ENCODE measurements at regions not wholly inside any gene's neighbourhood (a gene's known extent, or its start where the extent isn't known, plus 50 kb on each side); places are given as distances from the start of the nearest gene placed in this dataset.

DNA sequence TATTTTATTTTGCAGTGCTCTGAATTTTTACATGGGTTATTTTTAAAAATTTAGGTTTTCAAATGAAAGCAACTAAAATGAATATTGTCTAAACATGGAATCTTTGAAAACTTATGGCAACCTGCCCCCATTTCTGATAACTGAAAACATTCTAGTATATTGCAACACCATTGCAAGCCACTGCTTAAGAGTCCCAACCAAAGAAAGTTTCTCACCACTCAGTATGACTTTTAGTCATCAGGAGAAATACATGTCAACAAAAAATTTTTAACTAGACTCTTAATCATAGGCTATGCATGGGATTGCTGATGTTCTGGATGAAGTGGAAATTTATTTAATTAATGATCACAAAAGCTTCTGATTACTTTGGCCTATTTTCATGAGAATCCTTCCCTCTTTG, 112.1 kb downstream of the TNFSF18 start:
- Histone ChIP-seq H4K20me1 (ENCODE audit: insufficient read depth, low read length) (no peaks in the 10 kb centered on the region), H2BK15ac (ENCODE audit: low read depth, low read length) (no peak overlapping the region; the same call in 2 of the 3 replicates), H3K27me3 (ENCODE audit: control insufficient read depth, insufficient read depth, low read length) (no peaks in the 10 kb centered on the region), H3K56ac (ENCODE audit: extremely low read depth, insufficient read depth, low read length) (0 out of 2 replicates have a peak overlapping the region, but pooled peaks have one; percentile 40), H4K91ac (ENCODE audit: insufficient read depth, low read depth, low read length) (no peak overlapping the region), H3K14ac (replicated peaks; ENCODE audit: low read depth, low read length) (0 out of 2 replicates have a peak overlapping the region, but pooled peaks have one; percentile 17), H2AFZ (replicated peaks; ENCODE audit: low read length, poor library complexity) (no peak overlapping the region), H2BK5ac (ENCODE audit: low read depth, low read length, poor library complexity, severe bottlenecking) (peak overlapping the region; percentile 94), H3K18ac (ENCODE audit: low read depth, low read length) (peak overlapping the region; percentile 45), H3K9me1 (ENCODE audit: insufficient read depth, low read length) (peaks cover 15% of the 10 kb centered on the region), H3K9me3 (ENCODE audit: control insufficient read depth, insufficient read depth, low read length) (no peaks in the 10 kb centered on the region), H3K4ac (ENCODE audit: low read depth, low read length) (peak overlapping the region; percentile 35; the same call in 1 of the 2 replicates), H4K8ac (ENCODE audit: low read depth in 2 of 2, low read length in 2 of 2) (peak overlapping the region; percentile 92 to 97; a peak in 2 of 4 replicates), H3K4me3 (ENCODE audit: insufficient read depth, low read depth, low read length) (no peak overlapping the region), H3K23ac (ENCODE audit: low read depth, low read length) (no peak overlapping the region; the same call in 1 of the 2 replicates), H3K79me1 (ENCODE audit: low read depth in 1 of 2, low read length in 2 of 2) (peaks cover 0 to 25% of the 10 kb centered on the region in 2 experiments; a peak in 2 of 4 replicates), H3K9ac (ENCODE audit: low read depth, low read length) (no peak overlapping the region), H4K5ac (ENCODE audit: low read depth, low read length) (no peak overlapping the region), H2AK9ac (replicated peaks; ENCODE audit: low read depth, low read length, poor library complexity) (no peak overlapping the region), H3K36me3 (ENCODE audit: control insufficient read depth, insufficient read depth, low read length) (no peaks in the 10 kb centered on the region), H3K27ac (ENCODE audit: insufficient read depth, low read length) (no peak overlapping the region), H2AK5ac (ENCODE audit: low read depth, low read length) (no peak overlapping the region), H2BK120ac (ENCODE audit: low read depth, low read length) (peak overlapping the region; percentile 69), H3K4me1 (ENCODE audit: control insufficient read depth, insufficient read depth, low read length) (peaks cover 21% of the 10 kb centered on the region), H2BK20ac (ENCODE audit: low read depth, low read length) (peak overlapping the region; percentile 98; the same call in 1 of the 2 replicates), H3K4me2 (ENCODE audit: low read depth, low read length) (no peak overlapping the region)
- POLR2A ChIA-PET (ENCODE audit: unreplicated experiment): no interaction called here
- DNase-seq: peak; percentile 75
- in situ Hi-C loops (cut with MboI; ENCODE audit: low sequenced_read_pairs): no loop called here
- 0 out of 2 replicates have a peak, but pooled peaks have one; percentile 3 for ATAC-seq (ENCODE audit: low read depth)
- CTCF ChIA-PET: no interaction called here
- dilution Hi-C loops (cut with HindIII; ENCODE audit: low sequenced_read_pairs, unreplicated experiment): no loop called here
- intact Hi-C loops (cut with micrococcal nuclease): no loop called here
- TF ChIP-seq SMC3 (IDR thresholded peaks at IDR 0.05; ENCODE audit: low read depth, low read length): no peak
- no peak for TF ChIP-seq MXI1 (IDR thresholded peaks at IDR 0.05; ENCODE audit: borderline replicate concordance, low read depth, low read length)
- TF ChIP-seq BHLHE40 (IDR thresholded peaks at IDR 0.05; ENCODE audit: low read depth, low read length): no peak
- peak; percentile 94 for TF ChIP-seq CEBPB (IDR thresholded peaks at IDR 0.05; ENCODE audit: low read depth, low read length)
- no peak for TF ChIP-seq MAZ (IDR thresholded peaks at IDR 0.05; ENCODE audit: borderline replicate concordance, low read depth, low read length)
- BruUV-seq (replicated peaks): no TSS peak

Measured in IMR-90 (cell line).